AG09319 (cell line): ENCODE measurements at regions not wholly inside any gene's neighbourhood (a gene's known extent, or its start where the extent isn't known, plus 50 kb on each side); places are given as distances from the start of the nearest gene placed in this dataset.
"Not testable (repeated sequence)": the region's sequence is repeated elsewhere in the genome, so short reads cannot be mapped to it uniquely, and the experiment has no call there.

Experiments used
- DNase-seq: peaks from one replicate; pipeline ENCODE4 v3.0.0-alpha.2; 2010; ENCODE audit warnings: low read depth; ENCODE audit errors: extremely low read depth
- TF ChIP-seq, protein P1 (sequence below): IDR thresholded peaks from 2 replicates; pipeline ENCODE4 v1.5.1; 2011; ENCODE audit warnings: low read depth, mild to moderate bottlenecking, inconsistent platforms, low read length, moderate library complexity

GRCh38 chr2:7436096-7436906 is 519.1 kb downstream of the RNF144A start:
- no peak for DNase-seq
- TF ChIP-seq, protein P1, sequence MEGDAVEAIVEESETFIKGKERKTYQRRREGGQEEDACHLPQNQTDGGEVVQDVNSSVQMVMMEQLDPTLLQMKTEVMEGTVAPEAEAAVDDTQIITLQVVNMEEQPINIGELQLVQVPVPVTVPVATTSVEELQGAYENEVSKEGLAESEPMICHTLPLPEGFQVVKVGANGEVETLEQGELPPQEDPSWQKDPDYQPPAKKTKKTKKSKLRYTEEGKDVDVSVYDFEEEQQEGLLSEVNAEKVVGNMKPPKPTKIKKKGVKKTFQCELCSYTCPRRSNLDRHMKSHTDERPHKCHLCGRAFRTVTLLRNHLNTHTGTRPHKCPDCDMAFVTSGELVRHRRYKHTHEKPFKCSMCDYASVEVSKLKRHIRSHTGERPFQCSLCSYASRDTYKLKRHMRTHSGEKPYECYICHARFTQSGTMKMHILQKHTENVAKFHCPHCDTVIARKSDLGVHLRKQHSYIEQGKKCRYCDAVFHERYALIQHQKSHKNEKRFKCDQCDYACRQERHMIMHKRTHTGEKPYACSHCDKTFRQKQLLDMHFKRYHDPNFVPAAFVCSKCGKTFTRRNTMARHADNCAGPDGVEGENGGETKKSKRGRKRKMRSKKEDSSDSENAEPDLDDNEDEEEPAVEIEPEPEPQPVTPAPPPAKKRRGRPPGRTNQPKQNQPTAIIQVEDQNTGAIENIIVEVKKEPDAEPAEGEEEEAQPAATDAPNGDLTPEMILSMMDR, result no peak

DNA sequence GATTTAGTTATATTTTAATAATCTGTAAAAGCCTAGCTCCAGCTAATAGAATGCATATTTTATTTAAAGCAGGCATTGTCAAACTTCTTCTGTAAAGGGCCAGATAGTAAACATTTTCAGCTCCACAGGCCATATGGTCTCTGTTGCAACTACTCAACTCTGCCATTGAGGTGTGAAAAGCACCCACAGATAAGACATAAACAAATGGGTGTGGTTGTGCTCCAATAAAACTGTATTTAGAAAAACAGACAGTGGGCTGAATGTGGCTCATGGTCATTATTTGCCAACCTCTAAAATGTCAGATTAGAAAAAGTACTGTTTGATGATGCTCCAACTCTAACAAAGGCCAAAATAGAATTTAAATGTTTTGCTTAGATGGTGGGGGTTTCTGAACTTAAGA is 519.9 kb downstream of the RNF144A start:
- TF ChIP-seq, protein P1, result no peak
- no peak for DNase-seq

DNA sequence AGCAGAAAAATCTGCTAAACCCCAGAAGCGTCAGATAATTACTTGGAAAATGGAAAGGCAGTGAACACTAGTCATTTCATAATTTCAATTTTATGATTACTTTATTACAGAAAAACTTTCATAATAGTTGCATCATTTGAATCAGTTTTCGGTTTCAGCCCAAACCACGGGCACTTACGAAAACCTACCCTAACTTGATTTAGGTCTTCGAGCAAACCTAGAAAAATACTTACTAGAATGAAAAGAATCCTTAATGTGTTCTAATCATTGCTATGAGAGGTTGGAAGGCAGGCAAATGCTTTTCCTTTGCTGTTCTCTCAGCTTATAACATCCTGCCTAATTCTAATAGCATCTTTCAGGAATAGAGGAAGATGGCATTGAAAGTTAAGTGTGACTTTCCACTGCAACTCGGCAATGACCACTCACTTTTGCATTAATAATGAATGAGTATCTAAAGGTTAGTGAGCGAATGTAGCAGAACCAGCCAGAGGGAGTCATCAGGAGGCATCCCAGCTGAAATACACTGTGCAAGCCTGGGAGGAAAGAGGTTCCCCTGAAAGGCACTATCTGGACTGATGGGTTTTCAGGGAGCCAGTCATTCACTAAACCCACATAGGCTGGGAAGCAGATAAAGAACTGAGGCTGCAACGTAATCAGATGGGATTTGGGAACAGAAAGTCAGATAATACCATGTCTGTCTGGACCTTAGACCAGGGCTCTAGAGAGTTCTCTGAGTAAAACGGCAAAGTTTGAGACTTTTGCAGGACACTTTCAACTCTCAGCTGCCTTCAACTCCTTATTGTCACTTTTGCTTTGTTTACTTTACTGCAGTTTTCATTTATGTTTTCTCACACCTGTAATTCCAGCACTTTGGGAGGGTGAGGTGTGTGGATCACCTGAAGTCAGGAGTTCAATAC is 520.8 kb downstream of the RNF144A start:
- no peak for DNase-seq
- TF ChIP-seq, protein P1, result no peak

GRCh38 chr2:7438855-7439254 is 521.6 kb downstream of the RNF144A start:
- DNase-seq, result no peak
- TF ChIP-seq, protein P1, result no peak

DNA sequence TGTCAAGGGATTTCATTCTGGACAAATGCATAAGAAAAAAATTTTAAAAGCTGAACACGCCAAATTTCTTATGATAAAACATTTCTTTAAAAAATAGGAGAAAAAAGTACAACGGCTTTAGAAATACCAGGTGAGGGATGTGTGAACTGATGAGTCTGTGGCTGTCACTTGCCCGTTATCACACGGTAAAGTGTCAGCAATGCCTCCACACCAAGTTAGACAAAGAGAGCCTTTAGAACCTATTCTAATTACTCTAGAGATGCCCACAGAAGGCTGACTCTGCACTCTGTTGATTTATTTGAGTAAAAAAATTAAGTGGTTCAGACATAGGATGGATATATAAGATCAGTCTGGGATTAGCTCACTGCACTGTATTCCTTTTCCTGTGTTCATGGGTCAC is 523.8 kb downstream of the RNF144A start:
- DNase-seq, result no peak
- TF ChIP-seq, protein P1, result no peak

- not testable (repeated sequence) for DNase-seq
Measured at GRCh38 chr2:7441841-7442240, 524.6 kb downstream of the RNF144A start.

DNA sequence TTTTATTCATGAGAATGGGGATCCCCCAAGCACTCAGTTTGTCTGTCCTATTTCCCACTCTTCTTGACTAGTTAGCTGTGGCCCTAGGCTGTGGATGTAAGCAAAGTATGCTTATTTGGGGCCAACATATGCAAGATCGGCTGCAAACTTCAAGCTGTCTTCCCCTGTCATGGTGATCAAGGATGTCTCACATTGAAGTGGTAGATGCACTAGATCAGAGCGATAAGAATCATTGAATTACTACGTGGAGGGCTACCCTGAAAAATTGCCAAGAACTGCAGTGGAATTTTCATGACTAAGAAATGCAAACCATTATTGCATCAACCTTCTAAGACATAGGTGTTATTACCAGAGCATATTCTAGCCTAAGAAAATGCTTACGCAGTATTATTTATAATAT is 527.4 kb downstream of the RNF144A start:
- DNase-seq, result no peak
- TF ChIP-seq, protein P1, result no peak
